Activated CD4-positive, alpha-beta T cell treated with anti-CD3 and anti-CD28 coated beads, Interleukin-2, amount 50 U/mL, for 1 hour (primary cell): ENCODE measurements at regions not wholly inside any gene's neighbourhood (a gene's known extent, or its start where the extent isn't known, plus 50 kb on each side); places are given as distances from the start of the nearest gene placed in this dataset.
A peak's percentile ranks its signal among the peaks of the same experiment; 100 is the strongest.
"Not testable (repeated sequence)": the region's sequence is repeated elsewhere in the genome, so short reads cannot be mapped to it uniquely, and the experiment has no call there.

ENCODE experiments used
- DNase-seq: peaks from one replicate; pipeline ENCODE4 v3.0.0-alpha.2; 2020

DNA sequence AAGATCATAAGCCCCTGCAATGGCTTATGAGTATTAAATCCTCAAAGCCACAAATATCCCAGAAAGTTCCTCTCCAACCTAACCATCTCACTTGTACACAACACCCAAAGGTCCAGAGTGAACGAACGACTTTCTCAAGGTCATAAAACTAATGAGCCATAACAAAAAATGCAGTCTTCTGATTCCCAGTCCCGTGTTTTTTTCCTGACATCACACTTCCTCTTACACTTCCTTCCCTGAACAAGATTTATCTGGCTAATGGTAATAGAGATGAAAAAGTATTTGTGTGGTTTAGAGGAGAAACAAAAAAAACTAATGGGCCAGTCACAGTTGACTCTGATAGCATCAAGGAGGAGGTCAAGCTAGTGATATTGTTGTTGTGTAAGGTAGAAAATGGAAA lies 99.5 kb upstream of the KLHL13 start:
- DNase-seq: no peak

DNA sequence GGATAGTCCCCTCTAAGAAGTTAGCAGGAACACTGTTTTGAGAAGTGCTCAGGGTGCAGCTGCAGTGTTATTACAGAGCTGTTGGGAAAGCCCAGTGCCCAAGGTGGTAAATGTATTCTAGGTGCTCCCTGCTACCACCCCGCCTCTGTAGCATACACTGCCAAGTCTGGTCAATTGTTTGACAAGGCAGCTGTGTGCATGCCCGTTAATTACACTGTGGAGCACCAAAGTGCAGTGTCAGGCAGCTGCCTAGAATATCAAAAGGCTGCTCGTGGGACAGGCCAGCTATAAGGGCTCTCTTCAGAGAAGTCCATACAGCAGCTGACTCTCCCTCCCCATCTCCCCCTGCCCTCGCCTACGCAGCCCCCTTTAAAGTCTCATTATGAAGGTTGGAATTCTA lies 99.9 kb upstream of the KLHL13 start:
- DNase-seq: no peak

DNA sequence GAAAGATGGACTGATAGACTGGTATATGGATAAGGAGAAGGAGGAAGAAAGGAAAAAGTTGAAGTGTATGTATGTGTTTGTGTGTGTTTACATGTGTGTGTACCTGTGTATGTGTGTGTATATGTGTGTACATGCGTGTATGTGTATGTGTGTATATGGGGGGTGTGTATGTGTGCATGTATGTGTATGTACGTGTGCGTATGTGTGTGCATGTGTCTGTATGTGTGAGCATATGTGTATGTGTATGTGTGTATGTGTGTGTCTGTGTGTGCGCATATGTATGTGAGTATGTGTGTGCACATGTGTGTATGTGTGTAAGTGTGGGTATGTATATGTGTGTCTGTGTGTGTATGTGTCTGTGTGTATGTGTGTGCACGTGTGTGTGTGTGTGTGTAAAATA lies 101.5 kb upstream of the KLHL13 start:
- DNase-seq: no peak

DNA sequence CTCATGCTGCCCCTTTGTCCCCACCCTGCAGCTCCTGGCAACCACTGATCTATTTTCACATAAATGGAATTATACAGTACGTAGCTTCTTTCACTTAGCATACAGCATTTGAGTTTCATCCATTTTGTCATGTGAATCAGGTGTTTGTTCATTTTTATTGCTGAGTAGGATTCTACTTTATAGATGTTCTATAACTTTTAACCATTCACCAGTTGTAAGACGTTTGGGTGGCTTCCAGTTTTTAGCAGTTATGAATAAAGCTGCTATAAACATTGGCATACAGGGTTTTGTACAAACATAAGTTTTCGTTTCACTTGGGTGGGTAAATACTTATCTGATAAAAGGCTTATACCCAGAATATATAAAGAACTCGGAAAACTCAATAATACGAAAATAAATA lies 102.3 kb upstream of the KLHL13 start:
- DNase-seq: no peak

DNA sequence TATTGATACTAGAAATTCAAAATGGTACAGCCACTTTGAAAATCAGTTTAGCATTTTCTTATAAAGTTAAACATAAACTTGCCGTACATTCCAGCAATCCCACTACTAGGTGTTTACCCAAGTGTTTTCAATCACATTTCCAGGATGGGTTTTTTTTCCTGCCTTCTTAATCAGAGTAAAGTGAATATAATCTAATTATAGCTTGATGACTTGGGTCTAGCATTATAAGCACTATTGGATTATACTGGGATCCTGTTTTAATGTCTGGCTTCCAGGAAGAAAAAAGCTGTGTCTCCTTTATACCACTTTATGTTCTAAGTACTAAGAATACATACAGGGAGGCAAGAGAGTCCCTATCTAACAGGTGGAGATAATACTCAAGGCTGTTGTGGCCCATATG lies 103.3 kb upstream of the KLHL13 start:
- DNase-seq: no peak

DNA sequence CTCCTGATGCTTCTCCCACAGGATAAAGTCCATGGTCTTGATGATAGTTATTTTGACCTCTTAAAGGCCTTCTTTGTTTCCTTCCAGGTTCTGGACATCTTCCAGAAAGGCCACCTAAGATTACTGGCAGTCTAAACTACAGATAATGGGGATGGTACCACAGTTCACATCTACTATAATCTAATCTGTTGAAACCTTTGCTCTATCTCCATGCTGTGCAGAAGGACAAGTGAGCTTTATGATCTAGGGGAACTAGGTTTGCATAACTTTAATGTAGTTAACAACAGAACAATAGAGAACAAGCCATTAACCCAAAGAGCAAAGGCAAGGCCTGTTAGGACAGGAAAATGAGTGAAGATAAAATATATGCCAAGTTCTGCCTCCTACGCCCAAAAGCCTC lies 103.9 kb upstream of the KLHL13 start:
- no peak for DNase-seq

DNA sequence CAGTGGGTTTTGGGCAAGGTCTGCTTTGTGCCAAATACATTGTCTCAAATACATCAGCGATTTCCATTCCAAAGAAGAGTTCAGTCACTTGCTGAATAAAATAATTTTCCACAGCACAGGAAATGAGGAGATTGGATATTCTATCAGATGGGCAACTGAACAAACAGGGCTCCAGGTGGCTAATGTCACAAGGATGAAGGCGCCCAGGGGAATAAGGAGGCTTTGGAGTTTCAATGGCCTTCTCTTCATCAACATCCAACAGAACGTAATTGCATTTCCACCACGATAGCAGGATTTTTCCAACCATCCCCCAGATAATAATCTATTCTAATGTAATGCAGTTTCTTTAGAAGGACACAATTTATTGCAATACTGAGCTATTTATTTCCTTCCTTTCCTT lies 104.7 kb upstream of the KLHL13 start:
- DNase-seq: no peak

DNA sequence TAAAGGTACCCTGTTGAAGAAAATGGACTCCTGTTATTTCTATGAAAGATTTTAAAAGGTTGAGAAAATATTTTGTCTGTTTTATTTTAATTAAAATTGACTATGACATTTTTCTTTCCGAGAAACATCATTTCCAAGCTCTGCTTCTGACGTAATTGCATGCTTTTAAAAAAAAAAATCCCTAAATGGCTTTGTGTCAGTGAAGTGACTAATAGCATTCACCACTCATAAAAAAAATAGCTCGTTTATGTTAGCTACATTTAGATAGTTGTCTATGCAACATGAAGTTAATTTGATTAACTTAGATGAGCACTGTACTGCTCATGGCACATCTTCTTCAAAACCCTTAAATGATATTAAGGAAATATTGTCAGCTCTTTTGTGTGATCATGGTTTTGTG lies 105.1 kb upstream of the KLHL13 start:
- no peak for DNase-seq

DNA sequence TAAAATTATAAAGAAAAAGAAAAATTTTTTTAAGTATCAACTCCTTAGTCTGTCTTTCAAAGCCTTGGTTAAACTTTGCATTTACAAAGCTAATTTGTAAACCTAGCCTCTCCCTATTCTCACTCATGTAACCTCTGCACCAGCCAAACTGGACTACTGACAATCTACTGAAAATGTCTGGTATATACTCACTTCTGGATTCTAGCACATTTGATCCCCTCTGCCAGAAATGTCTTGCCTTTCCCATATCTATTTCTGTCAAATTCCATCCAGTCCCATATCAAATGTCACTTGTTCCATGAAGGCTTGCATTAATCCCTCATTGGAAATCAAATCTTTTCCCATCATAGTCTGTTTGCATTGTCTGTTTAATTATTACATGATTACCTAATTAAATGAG lies 105.8 kb upstream of the KLHL13 start:
- no peak for DNase-seq

DNA sequence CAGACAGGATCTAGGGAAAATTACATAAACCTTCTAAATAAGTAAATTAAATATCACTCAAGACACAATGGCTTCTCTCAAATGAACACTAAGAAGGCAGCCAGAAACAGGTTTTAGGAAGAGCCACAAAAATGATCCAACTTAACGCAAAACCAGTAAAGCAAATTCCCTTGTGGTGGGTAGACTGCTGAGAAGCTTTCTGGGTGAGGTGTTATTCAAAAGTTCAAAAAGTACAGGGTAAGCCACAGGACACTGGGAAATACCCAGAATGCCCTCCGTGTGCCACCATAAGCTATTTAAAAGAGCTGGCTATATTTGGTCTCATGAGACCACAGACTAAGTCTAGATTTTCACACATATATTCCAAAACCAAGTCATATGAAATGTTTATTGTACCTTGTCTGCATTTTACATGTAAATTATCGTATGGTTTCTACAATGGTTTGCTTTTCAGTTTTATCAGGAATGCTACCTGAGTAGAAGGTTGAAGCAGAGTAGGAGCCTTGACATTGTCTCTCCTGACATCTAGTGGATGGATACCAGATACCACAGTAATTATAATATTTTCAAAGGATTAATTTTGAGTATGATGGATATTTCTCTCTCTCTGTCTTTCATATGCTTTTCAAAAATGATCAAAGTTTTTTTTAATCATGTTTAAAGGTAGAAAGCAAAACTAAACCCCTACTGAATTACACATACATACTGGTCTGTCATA lies 109.3 kb upstream of the KLHL13 start:
- no peak for DNase-seq

DNA sequence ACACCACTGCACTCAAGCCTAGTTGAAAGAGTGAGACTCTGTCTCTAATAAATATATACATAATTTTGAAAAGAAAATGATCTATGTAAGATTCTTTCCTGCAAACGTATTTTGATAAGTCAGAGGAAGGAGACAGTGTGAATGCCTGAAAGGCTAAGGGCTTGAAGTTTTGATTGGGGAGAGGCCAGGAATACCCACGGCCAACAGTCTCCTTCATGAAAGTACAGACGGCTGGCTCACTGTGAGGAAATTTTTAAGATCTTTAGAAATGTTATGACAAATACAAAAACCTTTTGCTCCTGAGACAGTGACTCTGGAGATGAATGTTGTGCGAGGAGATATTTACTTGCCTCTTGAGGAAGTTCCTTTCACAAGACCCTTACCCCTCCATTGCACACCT lies 111.4 kb upstream of the KLHL13 start:
- DNase-seq: no peak

DNA sequence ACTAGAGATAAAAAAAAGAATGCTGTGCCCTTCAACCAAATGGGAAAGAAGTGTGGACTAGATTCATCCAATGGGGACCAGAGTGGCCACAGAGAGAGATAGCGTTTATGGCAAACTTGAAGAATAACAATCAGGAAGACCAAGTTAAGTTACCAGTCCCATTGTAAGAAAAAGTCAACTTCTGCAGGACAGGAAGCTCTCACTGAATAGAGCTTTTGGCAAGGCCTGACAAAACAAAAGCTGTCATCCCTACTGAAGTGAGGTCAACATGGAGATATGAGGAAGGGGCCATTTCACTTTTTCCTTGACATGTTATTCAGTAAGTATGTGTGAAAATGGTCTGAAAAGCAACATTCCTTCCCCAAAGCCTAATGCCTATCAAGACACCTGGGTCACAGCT lies 111.8 kb upstream of the KLHL13 start:
- DNase-seq: no peak

DNA sequence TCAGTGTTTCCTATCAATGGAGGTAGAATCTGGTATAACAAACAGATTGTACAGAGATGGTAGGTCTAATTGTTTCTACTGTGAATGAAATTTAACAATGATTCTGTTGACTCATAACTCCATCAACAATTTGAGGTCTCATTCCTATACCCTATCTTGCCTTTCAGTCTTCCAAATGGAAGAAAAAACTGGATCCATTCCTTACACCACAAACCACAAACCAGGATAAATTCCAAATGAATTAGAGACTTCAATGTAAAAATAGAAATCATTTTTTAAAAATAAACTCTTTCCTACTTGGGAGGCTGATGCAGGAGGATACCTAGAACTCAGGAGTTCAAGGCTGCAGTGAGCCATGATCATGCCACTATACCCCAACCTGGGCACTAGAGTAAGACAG lies 114.4 kb upstream of the WDR44 start:
- DNase-seq: no peak

DNA sequence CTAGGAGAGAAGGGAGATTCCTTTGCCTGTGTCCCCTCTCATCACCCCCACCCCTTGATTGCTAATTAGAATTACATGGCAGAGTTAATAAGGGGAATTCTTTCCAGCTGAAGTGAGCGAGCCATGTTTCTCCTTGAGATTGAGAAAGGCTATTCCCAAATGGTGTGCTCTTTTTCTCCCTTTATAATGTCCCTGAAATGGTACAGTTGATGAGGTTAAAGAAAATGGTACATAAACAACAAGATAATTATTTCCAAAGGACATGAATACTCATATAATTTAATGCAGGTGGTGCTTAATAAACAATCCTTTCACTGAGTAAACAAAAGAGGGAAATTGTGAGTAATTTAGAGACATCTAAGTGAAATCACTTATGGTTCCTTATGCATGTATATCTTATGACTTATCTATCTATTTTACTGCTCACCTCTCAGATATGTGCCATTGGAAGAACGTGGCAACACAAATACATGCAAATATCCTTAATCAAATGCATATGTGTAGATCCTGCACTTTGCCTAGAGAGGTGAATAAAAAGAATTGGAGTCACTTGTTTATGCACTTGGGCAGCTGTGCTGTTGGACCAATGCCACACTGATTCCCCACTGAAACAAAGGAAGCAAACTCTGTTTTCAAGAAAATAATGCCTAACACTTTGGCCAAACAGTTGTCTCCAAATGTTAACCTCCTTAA lies 106.6 kb upstream of the WDR44 start:
- no peak for DNase-seq

DNA sequence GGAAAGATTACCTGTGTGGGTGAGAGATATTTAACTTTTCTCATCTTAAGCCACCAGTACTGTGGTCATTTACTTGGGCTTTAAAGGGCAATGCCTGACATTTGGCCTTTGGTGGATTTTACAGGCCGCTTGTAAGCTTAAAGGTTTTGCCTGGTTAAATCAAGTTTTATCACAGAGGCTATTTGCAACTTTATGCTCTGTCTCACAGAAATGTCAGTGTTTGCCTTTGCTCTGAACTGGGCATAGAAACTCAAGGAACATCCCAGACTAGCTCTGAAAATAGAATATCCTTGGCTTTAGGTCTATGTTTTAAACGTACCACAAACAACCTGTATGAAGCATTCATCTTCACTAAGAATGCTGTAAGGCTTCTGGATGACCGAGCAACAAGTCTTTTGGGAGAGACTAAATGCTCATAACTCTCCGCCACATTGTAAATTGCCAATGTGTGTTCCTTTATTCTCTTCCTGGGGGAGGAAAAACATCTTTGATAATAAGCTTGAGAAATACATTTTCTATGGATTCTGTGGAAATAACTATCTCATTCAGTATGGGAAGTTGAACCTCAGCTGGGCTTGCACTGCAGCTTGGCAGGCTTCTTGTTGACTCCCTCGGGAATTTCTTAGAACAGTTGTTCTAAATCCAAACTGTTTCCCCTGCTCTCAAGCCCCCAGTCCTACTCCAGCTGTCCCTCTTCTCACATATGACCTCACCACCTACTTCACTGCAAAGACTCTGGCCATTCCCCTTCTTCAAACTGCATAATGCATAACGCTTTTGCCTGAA lies 105.8 kb upstream of the WDR44 start:
- no peak for DNase-seq

DNA sequence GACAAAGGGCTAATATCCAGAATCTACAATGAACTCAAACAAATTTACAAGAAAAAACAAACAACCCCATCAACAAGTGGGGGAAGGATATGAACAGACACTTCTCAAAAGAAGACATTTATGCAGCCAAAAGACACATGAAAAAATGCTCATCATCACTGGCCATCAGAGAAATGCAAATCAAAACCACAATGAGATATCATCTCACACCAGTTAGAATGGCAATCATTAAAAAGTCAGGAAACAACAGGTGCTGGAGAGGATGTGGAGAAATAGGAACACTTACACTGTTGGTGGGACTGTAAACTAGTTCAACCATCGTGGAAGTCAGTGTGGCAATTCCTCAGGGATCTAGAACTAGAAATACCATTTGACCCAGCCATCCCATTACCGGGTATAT lies 98.9 kb upstream of the WDR44 start:
- not testable (repeated sequence) for DNase-seq

DNA sequence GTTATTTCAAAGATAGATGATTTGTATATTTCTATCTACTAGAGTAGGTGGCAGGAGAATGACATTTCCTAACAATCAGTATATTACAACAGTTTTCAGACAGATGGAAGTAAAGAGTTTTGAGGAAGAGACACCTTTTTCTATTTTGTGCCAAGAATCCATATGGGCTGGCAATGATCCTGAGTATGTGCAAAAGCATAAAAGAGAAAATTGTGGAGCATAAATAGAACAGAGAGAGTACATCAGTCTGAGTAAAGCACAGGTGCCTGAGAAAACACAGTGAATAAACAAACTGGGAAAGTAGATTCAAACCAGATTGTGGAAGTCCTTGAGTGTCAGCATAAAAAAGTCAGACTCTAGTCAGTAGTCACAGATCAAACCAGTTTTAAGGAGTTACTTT lies 96.8 kb upstream of the WDR44 start:
- DNase-seq: no peak

DNA sequence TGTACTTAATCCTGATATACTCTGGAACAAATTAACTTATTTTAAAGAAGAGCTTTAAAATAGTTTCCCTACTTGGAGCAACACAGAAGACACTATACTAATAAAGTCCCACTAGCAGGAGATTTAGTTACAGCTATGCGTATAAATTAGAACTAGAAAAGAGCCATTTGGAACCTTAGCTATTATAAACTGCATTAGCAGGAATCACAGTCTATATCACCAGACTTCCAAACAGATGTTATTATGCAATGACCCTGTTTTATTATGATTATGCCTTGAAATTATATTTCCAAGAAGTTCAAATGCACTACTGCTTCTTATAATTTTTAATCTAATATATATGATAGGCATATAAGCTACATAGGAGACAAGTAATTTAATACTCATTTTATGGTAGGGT lies 95.5 kb upstream of the WDR44 start:
- DNase-seq: no peak

DNA sequence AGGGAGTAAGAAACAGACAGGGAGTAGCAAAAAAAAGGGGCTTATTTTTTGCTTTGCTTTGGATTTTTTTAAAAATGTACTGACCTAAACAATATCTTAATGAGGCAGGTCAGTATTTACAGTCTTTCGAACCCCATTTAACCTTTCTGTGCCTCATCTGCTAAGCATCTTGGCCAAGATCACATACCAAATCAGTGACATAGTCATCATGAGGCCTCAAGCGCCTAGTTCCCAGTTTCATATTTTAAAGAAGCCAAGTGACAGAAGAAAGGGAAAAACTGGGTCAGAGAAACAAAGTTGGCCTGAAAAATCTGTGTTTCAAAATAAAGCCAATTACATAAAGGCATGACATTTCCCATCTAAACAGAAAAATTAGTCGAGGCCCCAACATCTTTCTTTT lies 94.6 kb upstream of the WDR44 start:
- DNase-seq: no peak

DNA sequence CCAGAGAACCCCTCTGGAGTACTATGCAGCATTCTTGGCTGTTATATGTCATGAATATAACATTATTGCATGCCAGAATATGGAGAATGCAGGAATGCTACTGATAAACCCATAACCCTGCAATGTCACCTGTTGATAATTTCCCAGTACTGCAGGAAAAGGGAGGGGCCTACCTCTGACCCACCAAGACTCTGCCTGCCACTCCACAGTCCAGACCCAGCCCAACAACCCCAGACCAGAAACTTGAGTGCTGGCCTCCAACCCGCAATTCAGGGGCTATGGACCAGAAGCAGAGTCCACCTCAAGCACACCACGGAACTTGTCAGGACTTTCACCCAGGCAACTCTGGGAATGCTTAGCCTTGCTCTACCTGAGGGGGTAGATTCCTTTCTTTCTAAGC lies 92.9 kb upstream of the WDR44 start:
- no peak for DNase-seq

DNA sequence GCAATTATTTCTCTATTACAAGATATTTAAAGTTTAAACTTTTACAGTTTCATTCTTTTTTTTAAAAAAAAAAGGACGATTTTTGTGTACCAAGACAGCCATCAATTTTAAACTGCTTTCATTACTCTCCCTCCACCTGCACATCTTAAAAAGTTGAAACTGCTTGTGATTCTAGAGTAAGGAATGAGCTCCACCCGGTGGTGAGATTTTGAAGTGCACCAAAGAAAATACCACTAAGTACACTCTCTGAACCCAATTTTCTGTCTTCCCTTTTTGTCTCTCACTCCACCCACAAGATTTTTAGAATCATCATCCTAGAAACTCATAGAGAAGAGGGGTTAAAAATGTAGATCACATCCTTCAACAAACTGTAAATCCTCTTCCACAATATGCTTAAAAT lies 91.3 kb upstream of the WDR44 start:
- peak; percentile 10 for DNase-seq

DNA sequence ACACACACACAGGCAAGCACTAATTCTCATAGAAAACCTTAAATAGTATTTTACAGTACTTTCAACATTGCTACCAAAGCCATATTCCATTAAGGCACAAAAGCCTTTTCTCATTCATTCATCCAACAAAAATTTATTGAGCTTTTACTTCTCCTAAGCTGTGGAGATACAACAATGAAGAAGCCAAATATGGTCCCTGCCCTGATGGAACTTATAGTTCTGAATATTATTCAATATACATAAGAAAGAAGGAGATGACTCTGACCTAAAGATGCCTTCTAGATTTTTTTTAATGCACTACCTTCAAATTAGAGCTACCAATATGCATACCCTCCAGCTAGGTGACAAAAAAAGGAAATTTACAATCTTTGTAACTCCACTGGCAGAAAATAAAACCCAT lies 90.0 kb upstream of the WDR44 start:
- no peak for DNase-seq

DNA sequence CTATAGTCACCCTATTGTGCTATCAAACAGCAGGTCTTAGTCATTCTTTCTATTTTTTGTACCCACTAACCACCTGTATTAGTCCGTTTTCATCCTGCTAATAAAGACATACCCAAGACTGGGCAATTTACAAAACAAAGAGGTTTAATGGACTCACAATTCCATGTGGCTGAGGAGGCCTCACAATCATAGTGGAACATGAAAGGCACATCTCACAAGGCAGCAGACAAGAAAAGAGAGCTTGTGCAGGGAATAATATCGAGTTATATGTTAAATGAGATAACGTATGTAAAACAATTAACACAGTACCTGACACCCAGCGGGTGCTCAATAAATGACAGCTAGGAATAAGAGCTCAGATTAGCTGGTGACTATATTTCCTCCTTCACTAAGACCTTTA lies 88.1 kb upstream of the WDR44 start:
- no peak for DNase-seq

DNA sequence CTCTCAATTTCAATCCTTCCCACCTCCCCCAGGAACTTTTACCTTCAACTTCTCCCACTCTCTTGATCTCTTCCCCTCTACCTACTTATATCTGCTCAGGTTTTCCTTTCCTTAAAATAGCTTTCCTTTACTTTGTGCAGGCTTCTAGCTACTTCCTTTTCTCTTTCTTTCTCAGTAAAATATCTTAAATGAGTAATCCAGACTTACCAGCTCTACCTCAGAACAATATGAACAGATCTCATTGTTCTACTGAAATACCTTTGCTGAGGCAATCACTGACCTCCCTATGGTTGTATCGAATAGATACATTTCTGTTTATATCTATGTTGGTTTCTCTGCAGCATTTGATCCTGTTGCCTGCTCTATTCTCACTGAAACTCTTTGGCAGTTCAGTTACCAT lies 86.7 kb upstream of the WDR44 start:
- no peak for DNase-seq
